GM12872 (cell line): ENCODE measurements at regions not wholly inside any gene's neighbourhood (a gene's known extent, or its start where the extent isn't known, plus 50 kb on each side); places are given as distances from the start of the nearest gene placed in this dataset.

Source experiments
- TF ChIP-seq, protein P1 (sequence below): IDR thresholded peaks from 3 replicates; pipeline ENCODE4 v1.5.1; 2011; ENCODE audit warnings: low read depth, mild to moderate bottlenecking, low read length, moderate library complexity; ENCODE audit not compliant: insufficient read depth

DNA sequence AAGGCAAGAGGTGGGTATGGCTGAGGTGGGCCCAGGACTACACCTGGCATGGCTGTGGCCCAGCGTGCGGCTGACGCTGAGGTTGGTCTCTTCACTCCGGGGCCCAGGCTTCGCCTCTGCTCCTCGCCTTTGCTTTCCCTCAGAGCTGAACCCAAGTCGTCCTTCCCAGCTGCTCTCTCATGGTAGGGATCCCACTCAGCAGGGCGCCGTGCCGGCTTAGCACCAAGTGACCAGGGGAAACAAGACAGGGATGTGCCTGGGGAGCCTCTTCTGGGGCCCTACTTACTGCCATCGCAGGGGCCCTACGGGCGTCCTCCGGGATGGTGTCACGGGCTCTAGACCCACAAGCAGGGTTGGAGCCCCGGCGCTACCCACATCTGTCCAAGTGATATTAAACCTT lies 138.1 kb upstream of the ALKAL2 start:
- TF ChIP-seq, protein P1, sequence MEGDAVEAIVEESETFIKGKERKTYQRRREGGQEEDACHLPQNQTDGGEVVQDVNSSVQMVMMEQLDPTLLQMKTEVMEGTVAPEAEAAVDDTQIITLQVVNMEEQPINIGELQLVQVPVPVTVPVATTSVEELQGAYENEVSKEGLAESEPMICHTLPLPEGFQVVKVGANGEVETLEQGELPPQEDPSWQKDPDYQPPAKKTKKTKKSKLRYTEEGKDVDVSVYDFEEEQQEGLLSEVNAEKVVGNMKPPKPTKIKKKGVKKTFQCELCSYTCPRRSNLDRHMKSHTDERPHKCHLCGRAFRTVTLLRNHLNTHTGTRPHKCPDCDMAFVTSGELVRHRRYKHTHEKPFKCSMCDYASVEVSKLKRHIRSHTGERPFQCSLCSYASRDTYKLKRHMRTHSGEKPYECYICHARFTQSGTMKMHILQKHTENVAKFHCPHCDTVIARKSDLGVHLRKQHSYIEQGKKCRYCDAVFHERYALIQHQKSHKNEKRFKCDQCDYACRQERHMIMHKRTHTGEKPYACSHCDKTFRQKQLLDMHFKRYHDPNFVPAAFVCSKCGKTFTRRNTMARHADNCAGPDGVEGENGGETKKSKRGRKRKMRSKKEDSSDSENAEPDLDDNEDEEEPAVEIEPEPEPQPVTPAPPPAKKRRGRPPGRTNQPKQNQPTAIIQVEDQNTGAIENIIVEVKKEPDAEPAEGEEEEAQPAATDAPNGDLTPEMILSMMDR = no peak

DNA sequence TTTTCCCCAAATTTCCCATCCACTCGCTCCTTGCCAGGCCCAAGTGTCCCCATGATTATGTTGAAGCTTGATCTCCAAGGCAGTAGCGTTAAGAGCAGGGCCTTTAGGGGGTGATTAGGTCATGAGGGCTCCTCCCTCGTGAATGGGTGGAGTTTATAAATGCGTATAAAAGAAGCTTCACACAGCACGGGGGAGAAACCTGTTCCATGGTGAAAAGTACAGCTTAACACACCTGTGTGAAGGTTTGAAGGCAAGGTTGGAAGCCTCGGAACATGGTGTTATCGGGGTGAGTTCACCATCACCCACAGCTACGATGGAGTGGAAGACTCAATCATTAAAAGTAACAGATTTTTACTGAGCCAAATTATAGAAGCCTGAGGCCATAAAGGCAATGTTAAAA lies 137.4 kb upstream of the ALKAL2 start:
- TF ChIP-seq, protein P1 = no peak

DNA sequence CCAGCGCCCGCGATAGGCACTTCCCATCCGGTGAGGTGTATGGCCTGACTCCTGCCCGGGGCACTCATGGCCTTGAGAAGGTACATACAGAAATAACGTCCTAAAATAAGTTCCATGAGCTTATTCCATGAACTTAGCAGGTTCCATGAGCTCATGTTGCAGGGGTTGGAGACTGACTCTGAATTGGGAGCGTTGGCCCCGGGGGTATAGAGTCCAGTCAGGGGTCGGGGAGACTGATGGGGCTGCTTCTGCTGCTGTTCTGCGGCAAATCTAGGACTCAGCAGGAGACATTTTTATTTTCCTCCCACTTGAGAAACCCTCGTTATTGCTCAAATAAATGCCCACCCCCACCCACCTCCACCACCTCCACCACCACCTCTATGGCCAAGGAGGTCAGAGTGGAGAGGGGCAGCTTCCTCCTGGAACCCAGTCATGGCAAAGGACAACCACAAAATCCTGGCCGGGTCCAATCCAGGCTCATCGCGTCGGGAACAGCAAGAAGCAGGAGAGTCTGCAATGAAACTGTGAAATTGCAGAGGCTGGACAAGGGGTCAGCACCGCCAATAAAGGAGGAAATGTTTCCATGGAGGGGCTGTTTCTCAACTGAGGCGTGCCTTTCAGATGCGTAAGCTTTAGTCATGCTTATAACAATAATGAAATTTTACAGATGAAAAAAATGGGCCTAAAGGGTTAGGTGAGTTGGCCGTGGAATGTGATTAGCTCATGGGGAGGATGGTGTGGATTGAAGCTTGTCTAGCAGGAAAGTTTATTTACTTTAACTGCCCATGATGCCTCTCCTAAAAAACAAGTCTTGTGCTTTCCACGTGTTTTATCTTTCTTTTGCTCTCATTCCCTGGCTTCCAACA lies 136.6 kb upstream of the ALKAL2 start:
- TF ChIP-seq, protein P1 = no peak

DNA sequence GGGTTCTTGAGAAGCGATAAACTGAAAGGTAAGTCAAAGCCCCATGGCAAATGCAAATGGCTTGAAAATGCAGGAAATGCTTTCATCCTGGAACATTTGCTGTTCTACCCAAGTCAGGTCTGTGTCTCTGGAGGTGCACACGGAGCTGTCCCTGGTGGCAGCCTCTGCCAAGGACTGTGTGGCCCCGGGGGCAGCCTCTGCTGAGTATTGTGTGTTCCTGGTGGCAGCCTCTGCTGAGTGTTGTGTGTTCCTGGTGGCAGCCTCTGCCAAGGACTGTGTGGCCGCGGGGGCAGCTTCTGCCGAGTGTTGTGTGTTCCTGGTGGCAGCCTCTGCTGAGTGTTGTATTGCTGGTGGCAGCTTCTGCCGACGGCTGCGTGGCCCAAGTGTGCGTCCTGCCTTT lies 135.6 kb upstream of the ALKAL2 start:
- TF ChIP-seq, protein P1 = no peak

DNA sequence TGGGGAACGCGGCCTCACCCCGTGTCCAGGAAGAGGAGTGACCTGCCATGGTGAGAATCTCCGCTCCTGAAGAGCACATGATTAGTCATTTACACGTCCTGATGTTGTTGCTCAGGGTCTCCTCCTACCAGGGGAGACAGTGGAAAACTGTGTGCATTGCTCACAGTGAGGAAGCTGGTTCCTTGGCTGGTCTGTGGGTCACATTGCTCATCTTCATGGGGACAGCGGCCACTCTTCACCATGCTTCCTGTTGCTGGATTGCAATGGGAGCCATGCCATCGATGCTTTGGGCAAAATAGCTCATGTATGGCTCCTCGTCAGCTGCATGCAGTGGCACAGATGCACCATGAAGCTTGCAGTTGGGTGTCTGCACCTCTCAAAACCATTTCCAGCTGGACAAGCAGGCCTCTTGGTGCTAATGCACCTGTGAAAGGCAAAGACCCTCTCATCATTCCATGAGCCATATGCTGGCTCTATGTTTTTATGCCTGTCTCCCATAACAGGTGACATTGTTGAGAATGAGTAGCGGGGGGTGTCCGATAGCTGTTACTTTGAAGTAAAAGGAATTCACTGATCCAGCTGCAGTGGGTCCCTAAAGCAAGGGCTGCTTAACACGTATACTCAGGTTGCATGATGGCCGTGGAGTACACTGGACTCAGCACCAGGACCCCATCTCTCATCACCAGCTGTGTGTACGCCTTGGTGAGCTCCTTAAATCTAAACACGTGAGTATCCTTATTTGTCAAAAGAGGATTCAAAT lies 135.0 kb upstream of the ALKAL2 start:
- TF ChIP-seq, protein P1 = no peak

DNA sequence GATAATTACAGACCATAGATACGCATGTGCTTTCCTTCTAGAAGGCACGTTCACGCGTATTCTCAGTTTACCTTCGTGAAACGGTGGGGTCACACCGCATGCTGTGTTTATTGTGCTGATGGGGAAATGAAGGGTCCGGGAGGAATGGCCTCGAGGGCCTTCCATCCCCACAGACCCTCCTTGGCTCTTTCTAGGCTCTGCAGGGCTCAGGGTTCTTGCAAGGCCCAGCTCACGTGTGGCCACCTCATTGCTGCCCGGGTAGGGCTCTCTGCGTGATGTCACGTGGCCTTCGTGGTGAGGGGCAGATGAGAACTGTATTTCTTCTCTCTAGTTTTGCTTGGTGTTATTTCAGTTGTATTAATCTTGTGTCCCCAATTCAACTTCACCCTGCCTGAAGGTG lies 133.5 kb upstream of the ALKAL2 start:
- TF ChIP-seq, protein P1 = no peak

DNA sequence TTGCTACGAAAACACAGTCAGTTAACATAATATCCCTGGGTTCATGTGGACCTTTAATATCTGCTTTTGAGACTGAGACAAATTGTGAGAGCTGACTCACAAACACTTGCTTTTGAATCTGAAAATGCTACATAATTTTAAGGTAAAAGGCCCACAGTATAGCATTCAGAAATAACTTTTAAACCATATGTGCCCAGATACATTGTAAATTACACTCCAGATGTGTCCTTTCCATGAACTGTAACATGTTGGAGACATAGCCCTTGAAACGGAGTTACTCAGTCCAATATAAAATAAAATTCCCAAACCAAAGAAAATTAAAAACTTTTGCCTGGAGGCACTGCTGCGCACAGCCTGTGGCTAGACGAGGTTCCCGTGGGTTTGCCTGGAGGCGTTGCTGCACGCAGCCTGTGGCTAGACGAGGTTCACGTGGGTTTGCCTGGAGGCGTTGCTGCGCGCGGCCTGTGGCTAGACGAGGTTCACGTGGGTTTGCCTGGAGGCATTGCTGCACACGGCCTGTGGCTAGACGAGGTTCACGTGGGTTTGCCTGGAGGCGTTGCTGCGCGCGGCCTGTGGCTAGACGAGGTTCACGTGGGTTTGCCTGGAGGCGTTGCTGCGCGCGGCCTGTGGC lies 131.9 kb upstream of the ALKAL2 start:
- TF ChIP-seq, protein P1 = no peak
